SK-N-SH (cell line): ENCODE measurements at regions not wholly inside any gene's neighbourhood (a gene's known extent, or its start where the extent isn't known, plus 50 kb on each side); places are given as distances from the start of the nearest gene placed in this dataset.

Experiments used
- CHD2 ChIP-seq: fragments of 150-350 bp; IDR thresholded peaks from 2 replicates; pipeline ENCODE4 v1.6.1; 2018; ENCODE audit warnings: low read length; ENCODE audit not compliant: partially characterized antibody
- CTCF ChIP-seq: fragments of 200-600 bp; sonication (generic); IDR thresholded peaks from 2 replicates; pipeline ENCODE4 v1.6.1; 2017; ENCODE audit warnings: antibody characterized with exemption, mild to moderate bottlenecking, moderate library complexity
- FOXM1 ChIP-seq: IDR thresholded peaks from 2 replicates; pipeline ENCODE4 v1.4.0; 2012; ENCODE audit warnings: low read depth, mild to moderate bottlenecking
- JUND ChIP-seq: IDR thresholded peaks from 2 replicates; pipeline ENCODE4 v1.4.0; 2012
- MXI1 ChIP-seq: IDR thresholded peaks from 2 replicates; pipeline ENCODE4 v1.6.1; 2012; ENCODE audit warnings: mild to moderate bottlenecking, low read depth, low read length, improper control_type of control experiment
- POLR2AphosphoS5 ChIP-seq: IDR thresholded peaks from 2 replicates; pipeline ENCODE4 v1.6.1; 2012; ENCODE audit warnings: low read depth, low read length
- RAD21 ChIP-seq: IDR thresholded peaks from 2 replicates; pipeline ENCODE4 v1.6.1; 2012; ENCODE audit warnings: mild to moderate bottlenecking, low read length
- RFX5 ChIP-seq: IDR thresholded peaks from 2 replicates; pipeline ENCODE4 v1.6.1; 2012; ENCODE audit warnings: mild to moderate bottlenecking, improper control_type of control experiment, low read length
- USF1 ChIP-seq: IDR thresholded peaks from 2 replicates; pipeline ENCODE4 v1.4.0; 2012; ENCODE audit warnings: low read depth, borderline replicate concordance
- TF ChIP-seq, protein P1 (sequence below): IDR thresholded peaks from 2 replicates; pipeline ENCODE4 v1.6.1; 2012; ENCODE audit warnings: mild to moderate bottlenecking, low read depth, low read length, moderate library complexity

- TF ChIP-seq CTCF (no peak), MXI1 (no peak), FOXM1 (no peak), POLR2AphosphoS5 (no peak), RAD21 (no peak), JUND (no peak), CHD2 (no peak), RFX5 (no peak), USF1 (no peak)
- TF ChIP-seq, protein P1, sequence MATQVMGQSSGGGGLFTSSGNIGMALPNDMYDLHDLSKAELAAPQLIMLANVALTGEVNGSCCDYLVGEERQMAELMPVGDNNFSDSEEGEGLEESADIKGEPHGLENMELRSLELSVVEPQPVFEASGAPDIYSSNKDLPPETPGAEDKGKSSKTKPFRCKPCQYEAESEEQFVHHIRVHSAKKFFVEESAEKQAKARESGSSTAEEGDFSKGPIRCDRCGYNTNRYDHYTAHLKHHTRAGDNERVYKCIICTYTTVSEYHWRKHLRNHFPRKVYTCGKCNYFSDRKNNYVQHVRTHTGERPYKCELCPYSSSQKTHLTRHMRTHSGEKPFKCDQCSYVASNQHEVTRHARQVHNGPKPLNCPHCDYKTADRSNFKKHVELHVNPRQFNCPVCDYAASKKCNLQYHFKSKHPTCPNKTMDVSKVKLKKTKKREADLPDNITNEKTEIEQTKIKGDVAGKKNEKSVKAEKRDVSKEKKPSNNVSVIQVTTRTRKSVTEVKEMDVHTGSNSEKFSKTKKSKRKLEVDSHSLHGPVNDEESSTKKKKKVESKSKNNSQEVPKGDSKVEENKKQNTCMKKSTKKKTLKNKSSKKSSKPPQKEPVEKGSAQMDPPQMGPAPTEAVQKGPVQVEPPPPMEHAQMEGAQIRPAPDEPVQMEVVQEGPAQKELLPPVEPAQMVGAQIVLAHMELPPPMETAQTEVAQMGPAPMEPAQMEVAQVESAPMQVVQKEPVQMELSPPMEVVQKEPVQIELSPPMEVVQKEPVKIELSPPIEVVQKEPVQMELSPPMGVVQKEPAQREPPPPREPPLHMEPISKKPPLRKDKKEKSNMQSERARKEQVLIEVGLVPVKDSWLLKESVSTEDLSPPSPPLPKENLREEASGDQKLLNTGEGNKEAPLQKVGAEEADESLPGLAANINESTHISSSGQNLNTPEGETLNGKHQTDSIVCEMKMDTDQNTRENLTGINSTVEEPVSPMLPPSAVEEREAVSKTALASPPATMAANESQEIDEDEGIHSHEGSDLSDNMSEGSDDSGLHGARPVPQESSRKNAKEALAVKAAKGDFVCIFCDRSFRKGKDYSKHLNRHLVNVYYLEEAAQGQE, result no peak
Observed at GRCh38 chr14:83559721-83560120, 1970.2 kb upstream of the FLRT2 start.
